ENCODE measurements at regions not wholly inside any gene's neighbourhood (a gene's known extent, or its start where the extent isn't known, plus 50 kb on each side); places are given as distances from the start of the nearest gene placed in this dataset.

GRCh38 chr6:41451515-41452163 lies 94.5 kb upstream of the FOXP4 start:
- DNase-seq, result peak; percentile 85

- DNase-seq, result no peak
These were observed 93.4 kb upstream of the FOXP4 start for GRCh38 chr6:41452763-41453162.

GRCh38 chr6:41453244-41453643 lies 92.9 kb upstream of the FOXP4 start:
- DNase-seq, result no peak

- DNase-seq, result no peak
These were observed 91.9 kb upstream of the FOXP4 start for GRCh38 chr6:41454189-41454789.

GRCh38 chr6:41455410-41455809 lies 90.8 kb upstream of the FOXP4 start:
- DNase-seq, result no peak

GRCh38 chr6:41455818-41456217 lies 90.4 kb upstream of the FOXP4 start:
- DNase-seq, result no peak

GRCh38 chr6:41457303-41457670 lies 88.9 kb upstream of the FOXP4 start:
- DNase-seq, result no peak

GRCh38 chr6:41459738-41460137 lies 86.4 kb upstream of the FOXP4 start:
- peak; percentile 3 for DNase-seq

- DNase-seq, result peak; percentile 0
These were observed 85.3 kb upstream of the FOXP4 start for GRCh38 chr6:41460742-41461336.

GRCh38 chr6:41462033-41462432 lies 84.1 kb upstream of the FOXP4 start:
- peak; percentile 16 for DNase-seq

GRCh38 chr6:41463062-41463930 lies 82.9 kb upstream of the FOXP4 start:
- peak; percentile 47 for DNase-seq

- DNase-seq, result peak; percentile 1
These were observed 82.2 kb upstream of the FOXP4 start for GRCh38 chr6:41464019-41464418.

GRCh38 chr6:41464481-41464880 lies 81.7 kb upstream of the FOXP4 start:
- peak; percentile 2 for DNase-seq

- no peak for DNase-seq
These were observed 79.7 kb upstream of the FOXP4 start for GRCh38 chr6:41466437-41466990.

- no peak for DNase-seq
These were observed 79.1 kb upstream of the FOXP4 start for GRCh38 chr6:41467061-41467460.

GRCh38 chr6:41467627-41468404 lies 78.4 kb upstream of the FOXP4 start:
- peak; percentile 17 for DNase-seq

- peak; percentile 17 for DNase-seq
These were observed 76.8 kb upstream of the FOXP4 start for GRCh38 chr6:41469156-41470028.

GRCh38 chr6:41470029-41470330 lies 76.2 kb upstream of the FOXP4 start:
- DNase-seq, result peak; percentile 38

GRCh38 chr6:41470331-41471063 lies 75.7 kb upstream of the FOXP4 start:
- DNase-seq, result peak; percentile 35

GRCh38 chr6:41471064-41471895 lies 74.9 kb upstream of the FOXP4 start:
- peak; percentile 15 for DNase-seq

All from right hindlimb (tissue), 1 donor.